HL-60/S4 (cell line): ENCODE measurements at regions not wholly inside any gene's neighbourhood (a gene's known extent, or its start where the extent isn't known, plus 50 kb on each side); places are given as distances from the start of the nearest gene placed in this dataset.
"Not testable (repeated sequence)": the region's sequence is repeated elsewhere in the genome, so short reads cannot be mapped to it uniquely, and the experiment has no call there.

Experiments
- in situ Hi-C: fragments of 300-500 bp; cut with MboI; formaldehyde crosslinking; loops from 2 replicates; pipeline ENCODE4 v1.14.3; 2022; ENCODE audit warnings: low sequenced_read_pairs

- in situ Hi-C loops: not testable (repeated sequence)
These were observed 61.9 kb upstream of the NAA35 start for GRCh38 chr9:85878872-85879597.

- in situ Hi-C loops: not testable (repeated sequence)
These were observed 60.4 kb upstream of the NAA35 start for GRCh38 chr9:85880507-85880906.

GRCh38 chr9:85884256-85884655, 56.7 kb upstream of the NAA35 start:
- in situ Hi-C loops: no loop called here

GRCh38 chr9:85890962-85891361, 50.0 kb upstream of the NAA35 start:
- in situ Hi-C loops: no loop called here
